ENCODE measurements at regions not wholly inside any gene's neighbourhood (a gene's known extent, or its start where the extent isn't known, plus 50 kb on each side); places are given as distances from the start of the nearest gene placed in this dataset.

DNA sequence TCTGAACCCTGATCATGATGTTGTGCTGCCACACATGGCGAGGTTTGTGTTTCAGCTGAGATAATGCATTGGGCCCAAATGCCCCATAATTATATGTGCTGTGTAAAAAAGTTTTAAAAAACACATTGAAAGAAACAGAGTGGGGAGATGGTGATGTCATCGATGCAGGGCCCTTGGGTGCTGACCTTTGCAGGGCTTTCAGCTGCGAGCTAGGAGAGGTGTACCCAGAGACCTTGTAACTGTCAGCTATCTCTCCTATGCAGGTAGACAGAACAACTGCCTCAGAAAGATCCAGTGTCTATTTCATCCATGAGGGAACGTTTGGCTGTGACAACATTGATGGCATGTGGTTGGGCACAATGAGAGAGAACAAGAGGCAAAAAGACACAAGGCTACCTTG is 286.9 kb upstream of the CELF4 start:
- Histone ChIP-seq H3K27ac (no peak overlapping the region), H3K4me1 (ENCODE audit: insufficient read depth) (no peaks in the 10 kb centered on the region)
- 83 to 88% (median 84%) methylated on average over 4 of the region's 4 CpGs for WGBS, 3 donors

GRCh38 chr18:37847544-37847943 is 281.9 kb upstream of the CELF4 start:
- 85 to 89% (median 85%) methylated on average over 3 of the region's 3 CpGs for WGBS, 3 donors
- TF ChIP-seq, protein P1, sequence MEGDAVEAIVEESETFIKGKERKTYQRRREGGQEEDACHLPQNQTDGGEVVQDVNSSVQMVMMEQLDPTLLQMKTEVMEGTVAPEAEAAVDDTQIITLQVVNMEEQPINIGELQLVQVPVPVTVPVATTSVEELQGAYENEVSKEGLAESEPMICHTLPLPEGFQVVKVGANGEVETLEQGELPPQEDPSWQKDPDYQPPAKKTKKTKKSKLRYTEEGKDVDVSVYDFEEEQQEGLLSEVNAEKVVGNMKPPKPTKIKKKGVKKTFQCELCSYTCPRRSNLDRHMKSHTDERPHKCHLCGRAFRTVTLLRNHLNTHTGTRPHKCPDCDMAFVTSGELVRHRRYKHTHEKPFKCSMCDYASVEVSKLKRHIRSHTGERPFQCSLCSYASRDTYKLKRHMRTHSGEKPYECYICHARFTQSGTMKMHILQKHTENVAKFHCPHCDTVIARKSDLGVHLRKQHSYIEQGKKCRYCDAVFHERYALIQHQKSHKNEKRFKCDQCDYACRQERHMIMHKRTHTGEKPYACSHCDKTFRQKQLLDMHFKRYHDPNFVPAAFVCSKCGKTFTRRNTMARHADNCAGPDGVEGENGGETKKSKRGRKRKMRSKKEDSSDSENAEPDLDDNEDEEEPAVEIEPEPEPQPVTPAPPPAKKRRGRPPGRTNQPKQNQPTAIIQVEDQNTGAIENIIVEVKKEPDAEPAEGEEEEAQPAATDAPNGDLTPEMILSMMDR (IDR thresholded peaks at IDR 0.05): no peak
- TF ChIP-seq EP300 (IDR thresholded peaks at IDR 0.05): no peak
- no peak overlapping the region for H3K27ac ChIP-seq
- no peaks in the 10 kb centered on the region for H3K27me3 ChIP-seq
- no peak overlapping the region for H3K4me3 ChIP-seq
- no peaks in the 10 kb centered on the region for H3K4me1 ChIP-seq (ENCODE audit: insufficient read depth)
- H3K36me3 ChIP-seq: no peaks in the 10 kb centered on the region
- no peaks in the 10 kb centered on the region for H3K9me3 ChIP-seq
- no peak for DNase-seq
- intact Hi-C loops (cut with DNase I): no loop called here

More for the DNA sequence above, 286.9 kb upstream of the CELF4 start:
- intact Hi-C loops (cut with DNase I): no loop called here
- Histone ChIP-seq H3K27me3 (no peaks in the 10 kb centered on the region), H3K36me3 (no peaks in the 10 kb centered on the region), H3K4me3 (no peak overlapping the region), H3K9me3 (no peaks in the 10 kb centered on the region)
- no peak for TF ChIP-seq EP300 (IDR thresholded peaks at IDR 0.05)
- no peak for TF ChIP-seq POLR2A (IDR thresholded peaks at IDR 0.05)
- TF ChIP-seq, protein P1 (IDR thresholded peaks at IDR 0.05): no peak
- no peak for DNase-seq

GRCh38 chr18:37846996-37847395 is 281.4 kb upstream of the CELF4 start:
- Histone ChIP-seq H3K36me3 (no peaks in the 10 kb centered on the region), H3K27me3 (no peaks in the 10 kb centered on the region), H3K27ac (no peak overlapping the region), H3K9me3 (no peaks in the 10 kb centered on the region), H3K4me3 (no peak overlapping the region), H3K4me1 (ENCODE audit: insufficient read depth) (no peaks in the 10 kb centered on the region)
- intact Hi-C loops (cut with DNase I): no loop called here
- 36 to 51% (median 38%) methylated on average over 3 of the region's 3 CpGs for WGBS, 3 donors
- TF ChIP-seq POLR2A (IDR thresholded peaks at IDR 0.05): no peak
- TF ChIP-seq, protein P1 (IDR thresholded peaks at IDR 0.05): no peak
- DNase-seq: no peak

GRCh38 chr18:37845498-37845897 is 279.9 kb upstream of the CELF4 start:
- intact Hi-C loops (cut with DNase I): no loop called here
- Histone ChIP-seq H3K4me1 (ENCODE audit: insufficient read depth) (no peaks in the 10 kb centered on the region), H3K27ac (no peak overlapping the region), H3K9me3 (no peaks in the 10 kb centered on the region), H3K27me3 (no peaks in the 10 kb centered on the region), H3K4me3 (no peak overlapping the region), H3K36me3 (no peaks in the 10 kb centered on the region)
- 45 to 93% (median 61%) methylated on average over 2 of the region's 2 CpGs for WGBS, 3 donors
- DNase-seq: no peak
- TF ChIP-seq, protein P1 (IDR thresholded peaks at IDR 0.05): no peak
- no peak for TF ChIP-seq EP300 (IDR thresholded peaks at IDR 0.05)
- TF ChIP-seq POLR2A (IDR thresholded peaks at IDR 0.05): no peak

All from ovary (tissue), 7 donors.